H9 (cell line): ENCODE measurements at regions not wholly inside any gene's neighbourhood (a gene's known extent, or its start where the extent isn't known, plus 50 kb on each side); places are given as distances from the start of the nearest gene placed in this dataset.
"Not testable (repeated sequence)": the region's sequence is repeated elsewhere in the genome, so short reads cannot be mapped to it uniquely, and the experiment has no call there.

Experiments used
- DNase-seq: peaks from one replicate; pipeline ENCODE4 v3.0.0-alpha.2; 2017
- H2AFZ ChIP-seq: one replicate; pipeline ENCODE4 v1.6.1; 2013; ENCODE audit warnings: mild to moderate bottlenecking, low read length, control low read depth, moderate library complexity
- H2AK5ac ChIP-seq: 2 replicates; pipeline ENCODE4 v1.6.1; 2013; ENCODE audit warnings: low read length, control low read depth, mixed read lengths; ENCODE audit not compliant: insufficient read length
- H2BK120ac ChIP-seq: one replicate; pipeline ENCODE4 v1.6.1; 2013; ENCODE audit warnings: low read depth, mild to moderate bottlenecking, low read length, control low read depth, inconsistent platforms; ENCODE audit not compliant: poor library complexity, severe bottlenecking
- H2BK12ac ChIP-seq: 2 replicates; pipeline ENCODE4 v1.6.1; 2013; ENCODE audit warnings: low read length, control low read depth, mixed read lengths, low read depth; ENCODE audit not compliant: insufficient read length
- H2BK15ac ChIP-seq: 2 replicates; pipeline ENCODE4 v1.6.1; 2013; ENCODE audit warnings: low read depth, low read length, control low read depth
- H2BK20ac ChIP-seq: one replicate; pipeline ENCODE4 v1.6.1; 2013; ENCODE audit warnings: low read depth, mild to moderate bottlenecking, low read length, control low read depth, inconsistent platforms; ENCODE audit not compliant: poor library complexity, severe bottlenecking
- H2BK5ac ChIP-seq: 2 replicates; pipeline ENCODE4 v1.6.1; 2013; ENCODE audit warnings: low read length, control low read depth, mixed read lengths; ENCODE audit not compliant: insufficient read length
- H3K14ac ChIP-seq: 2 replicates; pipeline ENCODE4 v1.6.1; 2013; ENCODE audit warnings: low read length, control low read depth; ENCODE audit not compliant: insufficient read depth
- H3K18ac ChIP-seq: 2 replicates; pipeline ENCODE4 v1.6.1; 2013; ENCODE audit warnings: low read depth, mild to moderate bottlenecking, mixed read lengths, low read length, control low read depth; ENCODE audit not compliant: insufficient read length
- H3K23ac ChIP-seq: 2 replicates; pipeline ENCODE4 v1.6.1; 2013; ENCODE audit warnings: low read length, control low read depth, mixed read lengths, low read depth; ENCODE audit not compliant: insufficient read length
- H3K23me2 ChIP-seq: 2 replicates; pipeline ENCODE4 v1.6.1; 2013; ENCODE audit warnings: low read depth, mild to moderate bottlenecking, mixed read lengths, low read length, control low read depth; ENCODE audit not compliant: insufficient read length, poor library complexity, severe bottlenecking
- H3K27ac ChIP-seq: 2 replicates; pipeline ENCODE4 v1.5.1; 2013; ENCODE audit warnings: low read length, control low read depth, mixed read lengths, low read depth; ENCODE audit not compliant: insufficient read length
- H3K27me3 ChIP-seq: 2 replicates; pipeline ENCODE4 v1.6.1; 2013; ENCODE audit warnings: low read length, control low read depth, inconsistent platforms; ENCODE audit not compliant: insufficient read depth
- H3K4ac ChIP-seq: 2 replicates; pipeline ENCODE4 v1.6.1; 2013; ENCODE audit warnings: low read depth, mild to moderate bottlenecking, control low read depth, inconsistent platforms, low read length, moderate library complexity
- H3K4me1 ChIP-seq: 2 replicates; pipeline ENCODE4 v1.6.1; 2013; ENCODE audit warnings: low read length, control low read depth, inconsistent platforms; ENCODE audit not compliant: insufficient read depth
- H3K4me2 ChIP-seq: 2 replicates; pipeline ENCODE4 v1.6.1; 2013; ENCODE audit warnings: low read length, control low read depth, mixed read lengths; ENCODE audit not compliant: insufficient read length, insufficient read depth
- H3K56ac ChIP-seq: 2 replicates; pipeline ENCODE4 v1.6.1; 2013; ENCODE audit warnings: low read depth, mild to moderate bottlenecking, mixed read lengths, low read length, control low read depth; ENCODE audit not compliant: insufficient read length
- H3K79me1 ChIP-seq: 2 replicates; pipeline ENCODE4 v1.6.1; 2013; ENCODE audit warnings: low read depth, mild to moderate bottlenecking, moderate library complexity, low read length, control low read depth, inconsistent platforms; ENCODE audit not compliant: insufficient read depth, poor library complexity, severe bottlenecking
- H3K79me2 ChIP-seq: 2 replicates; pipeline ENCODE4 v1.6.1; 2013; ENCODE audit warnings: low read length, control low read depth, inconsistent platforms; ENCODE audit not compliant: insufficient read depth
- H3K9ac ChIP-seq: 2 replicates; pipeline ENCODE4 v1.6.1; 2013; ENCODE audit warnings: low read length, control low read depth, mixed read lengths; ENCODE audit not compliant: insufficient read length; ENCODE audit errors: extremely low read depth
- H3K9me3 ChIP-seq: one replicate; pipeline ENCODE4 v1.6.1; 2013; ENCODE audit warnings: low read depth, low read length, inconsistent platforms; ENCODE audit not compliant: control insufficient read depth
- H3T11ph ChIP-seq: one replicate; pipeline ENCODE4 v1.6.1; 2013; ENCODE audit warnings: mild to moderate bottlenecking, low read length, control low read depth, inconsistent platforms
- H4K20me1 ChIP-seq: one replicate; pipeline ENCODE4 v1.6.1; 2013; ENCODE audit not compliant: control insufficient read depth, insufficient read length, insufficient read depth
- H4K5ac ChIP-seq: 2 replicates; pipeline ENCODE4 v1.6.1; 2013; ENCODE audit warnings: low read depth, mild to moderate bottlenecking, mixed read lengths, low read length, control low read depth; ENCODE audit not compliant: insufficient read length
- H4K8ac ChIP-seq: replicated peaks from 2 replicates; pipeline ENCODE4 v1.6.1; 2013; ENCODE audit warnings: low read length, control low read depth, mixed read lengths, low read depth; ENCODE audit not compliant: insufficient read length
- H4K91ac ChIP-seq: 2 replicates; pipeline ENCODE4 v1.6.1; 2013; ENCODE audit warnings: low read depth, mild to moderate bottlenecking, moderate library complexity, mixed read lengths, low read length, control low read depth; ENCODE audit not compliant: insufficient read length
- H3K27ac Mint-ChIP-seq, 3 experiments: 2 replicates in 2 of 3; 3 replicates in 1 of 3; pipeline ENCODE4 v1.8.0; 2020 to 2021; ENCODE audit warnings: mixed read lengths in 3 of 3, mild to moderate bottlenecking in 1 of 3, moderate library complexity in 1 of 3
- H3K27me3 Mint-ChIP-seq: 2 replicates; pipeline ENCODE4 v1.8.0; 2021; ENCODE audit warnings: low read depth, mild to moderate bottlenecking, moderate library complexity, mixed read lengths
- H3K36me3 Mint-ChIP-seq, 3 experiments: 2 replicates in 2 of 3; 3 replicates in 1 of 3; pipeline ENCODE4 v1.8.0; 2020 to 2021; ENCODE audit warnings: low read depth in 3 of 3, mixed read lengths in 3 of 3; ENCODE audit not compliant: insufficient read depth in 1 of 3
- H3K4me1 Mint-ChIP-seq, 2 experiments: 2 replicates each; pipeline ENCODE4 v1.8.0; 2020; ENCODE audit warnings: mixed read lengths in 2 of 2
- H3K4me3 Mint-ChIP-seq, 2 experiments: 2 replicates in 1 of 2; 3 replicates in 1 of 2; pipeline ENCODE4 v1.8.0; 2020 to 2021; ENCODE audit warnings: mild to moderate bottlenecking in 2 of 2, mixed read lengths in 2 of 2, moderate library complexity in 1 of 2
- H3K9me3 Mint-ChIP-seq, 2 experiments: 2 replicates in 1 of 2; 3 replicates in 1 of 2; pipeline ENCODE4 v1.8.0; 2020; ENCODE audit warnings: mild to moderate bottlenecking in 2 of 2, mixed read lengths in 2 of 2, moderate library complexity in 1 of 2
- CTCF ChIP-seq: fragments of 200-600 bp; sonication (generic); conservative IDR thresholded peaks from 3 replicates; pipeline ENCODE4 v1.8.0; 2021; ENCODE audit warnings: antibody characterized with exemption, mild to moderate bottlenecking
- WGBS: extraction: QIAGEN DNeasy Blood & Tissue Kit; methylation state at CpG from one replicate; pipeline ENCODE4 v1.1.7; 2013; ENCODE audit warnings: missing lambda C conversion rate, low lambda C conversion rate, mixed read lengths; ENCODE audit not compliant: insufficient read length; ENCODE audit errors: extremely low coverage; 5-methylcytosine and 5-hydroxymethylcytosine counted together

- H3K14ac ChIP-seq = no peak overlapping the region
- no peak overlapping the region for H3K9ac ChIP-seq
- H2BK5ac ChIP-seq = no peak overlapping the region
- no peaks in the 10 kb centered on the region for H4K20me1 ChIP-seq
- WGBS = no CpG with 5 or more reads among the region's 1 CpG
- H4K91ac ChIP-seq = no peak overlapping the region
- no peak overlapping the region for H2AFZ ChIP-seq
- Mint-ChIP-seq H3K36me3 (peaks cover 14 to 31% (median 27%) of the 10 kb centered on the region in 3 experiments), H3K4me3 (peak overlapping the region in 1 of 2 experiments; percentile 58; a peak in 3 of 5 replicates), H3K4me1 (peaks cover 47 to 51% of the 10 kb centered on the region in 2 experiments), H3K27me3 (no peaks in the 10 kb centered on the region), H3K9me3 (peaks cover 0 to 7% of the 10 kb centered on the region in 2 experiments; a peak in 4 of 5 replicates), H3K27ac (peak overlapping the region in 2 of 3 experiments; percentile 71 to 87; a peak in 4 of 7 replicates)
- no peaks in the 10 kb centered on the region for H3K79me2 ChIP-seq
- H3K4me2 ChIP-seq = no peak overlapping the region
- DNase-seq = no peak
- no peak for TF ChIP-seq CTCF
- H3K27me3 ChIP-seq = no peaks in the 10 kb centered on the region
- no peak overlapping the region for H3T11ph ChIP-seq
- no peak overlapping the region for H3K23ac ChIP-seq
- H3K9me3 ChIP-seq = no peaks in the 10 kb centered on the region
- H3K23me2 ChIP-seq = no peaks in the 10 kb centered on the region
- no peak overlapping the region for H4K5ac ChIP-seq
- no peak overlapping the region for H2BK15ac ChIP-seq
- H3K56ac ChIP-seq = no peak overlapping the region
- H2BK120ac ChIP-seq = no peak overlapping the region
- H2BK20ac ChIP-seq = no peak overlapping the region
- peaks cover 2% of the 10 kb centered on the region; the same call in 1 of the 2 replicates for H3K4me1 ChIP-seq
- H3K27ac ChIP-seq = peak overlapping the region; percentile 75
- H2BK12ac ChIP-seq = no peak overlapping the region
- no peak overlapping the region for H3K18ac ChIP-seq
- no peak overlapping the region for H2AK5ac ChIP-seq
- no peak overlapping the region for H4K8ac ChIP-seq
- no peak overlapping the region for H3K4ac ChIP-seq
- H3K79me1 ChIP-seq = no peaks in the 10 kb centered on the region
Measured at GRCh38 chr13:55038230-55038629, 2009.6 kb downstream of the OLFM4 start.

- not testable (repeated sequence) for H3K56ac ChIP-seq, H3K9ac ChIP-seq, H3K4me2 ChIP-seq, H3T11ph ChIP-seq, H4K20me1 ChIP-seq, H3K23me2 ChIP-seq, H3K27me3 ChIP-seq, H2AFZ ChIP-seq, H3K27ac ChIP-seq, H2AK5ac ChIP-seq, H3K79me2 ChIP-seq, H2BK15ac ChIP-seq, H2BK12ac ChIP-seq, DNase-seq, H3K79me1 ChIP-seq, H3K23ac ChIP-seq, H3K4me3 Mint-ChIP-seq, H4K91ac ChIP-seq, H2BK5ac ChIP-seq, H2BK20ac ChIP-seq, H3K18ac ChIP-seq, H4K8ac ChIP-seq, H3K27me3 Mint-ChIP-seq, H2BK120ac ChIP-seq, H4K5ac ChIP-seq, H3K4me1 ChIP-seq, H3K9me3 Mint-ChIP-seq, H3K9me3 ChIP-seq, H3K4ac ChIP-seq, H3K14ac ChIP-seq
- Mint-ChIP-seq H3K4me1 (peaks cover 23 to 36% of the 10 kb centered on the region in 2 experiments), H3K27ac (peak overlapping the region in 2 of 3 experiments; percentile 15 to 77; a peak in 5 of 7 replicates), H3K36me3 (peaks cover 67 to 72% (median 72%) of the 10 kb centered on the region in 3 experiments)
- WGBS = no CpG with 5 or more reads among the region's 24 CpGs
Measured at GRCh38 chr13:55053891-55054550, 2025.4 kb downstream of the OLFM4 start.
